Heart right ventricle (tissue), 16 donors: ENCODE measurements at regions not wholly inside any gene's neighbourhood (a gene's known extent, or its start where the extent isn't known, plus 50 kb on each side); places are given as distances from the start of the nearest gene placed in this dataset.

Experiments
- ATAC-seq, 8 donors: fragments of 200-7000 bp; cut with Tn5 transposase; one replicate each; pipeline ENCODE4 v1.9.1; 2020; ENCODE audit warnings: mild to moderate bottlenecking in 8 of 8, moderate library complexity in 8 of 8, moderate number of reproducible peaks in 1 of 8
- DNase-seq, 2 donors: peaks; one replicate each; pipeline ENCODE4 v3.0.0-alpha.2; 2020
- H3K27ac ChIP-seq, 10 donors: fragments of 200-600 bp; sonication (generic) in 2 of 10; one replicate each; pipeline versions ENCODE4 v1.5.0 to v1.8.0; 2020 to 2022; ENCODE audit warnings: mild to moderate bottlenecking in 3 of 10
- H3K27me3 ChIP-seq, 7 donors: fragments of 200-600 bp; one replicate each; pipeline ENCODE4 v1.8.0; 2021 to 2022; ENCODE audit warnings: mild to moderate bottlenecking in 2 of 7
- H3K36me3 ChIP-seq, 9 donors: fragments of 200-600 bp; sonication (generic) in 1 of 9; one replicate each; pipeline versions ENCODE4 v1.5.0 to v1.8.0; 2020 to 2022; ENCODE audit warnings: mild to moderate bottlenecking in 2 of 9
- H3K4me1 ChIP-seq, 9 donors: fragments of 200-600 bp; sonication (generic) in 1 of 9; one replicate each; pipeline versions ENCODE4 v1.5.0 to v1.8.0; 2020 to 2022; ENCODE audit warnings: mild to moderate bottlenecking in 4 of 9
- H3K4me3 ChIP-seq, 10 donors: fragments of 200-600 bp; sonication (generic) in 2 of 10; one replicate each; pipeline versions ENCODE4 v1.5.0 to v1.8.0; 2020 to 2022; ENCODE audit warnings: mild to moderate bottlenecking in 7 of 10, moderate library complexity in 2 of 10
- H3K9me3 ChIP-seq, 11 donors: fragments of 200-600 bp in 10 of 11; sonication (generic) in 2 of 11; one replicate each; pipeline versions ENCODE4 v1.5.0 to v1.8.0; 2013 to 2022; ENCODE audit warnings: mild to moderate bottlenecking in 2 of 11, control low read depth in 1 of 11, moderate library complexity in 1 of 11
- WGBS, 2 donors: extraction: QIAGEN DNeasy Blood & Tissue Kit; methylation state at CpG; one replicate each; pipeline ENCODE4 v1.1.7; 2013; ENCODE audit warnings: inconsistent platforms in 1 of 2; 5-methylcytosine and 5-hydroxymethylcytosine counted together
- intact Hi-C, 10 donors: fragments of 100-400 bp; cut with DNase I; formaldehyde crosslinking; loops; one replicate each; pipeline versions ENCODE4 v1.11.1 to v1.14.2; 2022
- TF ChIP-seq, protein P1 (sequence below), 9 donors: fragments of 200-600 bp; sonication (generic) in 2 of 9; IDR thresholded peaks; one replicate each; pipeline versions ENCODE4 v1.5.0 to v1.8.0; 2021 to 2022; ENCODE audit warnings: antibody characterized with exemption in 9 of 9, mild to moderate bottlenecking in 5 of 9, moderate library complexity in 1 of 9
- donor health status: Arrhythmogenic right ventricular cardiomyopathy.
- donor health status: ischemic (EF 13 %, LVEDD 7.1; RV severe dilation, severe dysfunction).
- donor health status: healthy with polysubstance abuse.
- donor health status: DM: no; HTN: yes; CAD: no.
- donor health status: DM: no; HTN: no; CAD: no.
- donor health status: ischemic (EF 25% LVEDD 6.9; RV normal size, moderate dysfunction).
- donor health status: ischemic (EF 25% LVEDD 5.7; RV mildly dilated, moderate dysfunction).
- donor health status: healthy.
- donor health status: DM: yes; HTN: yes; CAD: no.
- donor health status: Ischemic cardiomyopathy.
- donor health status: ischemic (EF 35%, LVEDD 5.7; RV mildly dilated, moderate dysfunction).
- donor health status: nonischemic (EF 11% LVEDD 7.7; RV severe dilation, severe dysfunction).
- donor health status: DM: yes; HTN: yes; CAD: no.
- donor health status: PGD.
- donor health status: ischemic (EF 29% LVEDD 5.4; RV normal size, mild dysfunction).
- donor health status: nonischemic (EF 23%, LVEDD 6.1; RV moderate dilation, normal function).

GRCh38 chr4:115729739-115730266 lies 616.4 kb upstream of the NDST4 start:
- no peaks in the 10 kb centered on the region for H3K27me3 ChIP-seq
- no peaks in the 10 kb centered on the region for H3K36me3 ChIP-seq
- intact Hi-C loops, result no loop called here
- H3K4me1 ChIP-seq, result no peaks in the 10 kb centered on the region
- H3K4me3 ChIP-seq, result no peak overlapping the region
- no peak overlapping the region for H3K27ac ChIP-seq
- peaks cover 0 to 13% (median 0%) of the 10 kb centered on the region in 11 donors for H3K9me3 ChIP-seq
- 69 to 78% methylated on average over 5 of the region's 5 CpGs for WGBS, 2 donors
- TF ChIP-seq, protein P1, sequence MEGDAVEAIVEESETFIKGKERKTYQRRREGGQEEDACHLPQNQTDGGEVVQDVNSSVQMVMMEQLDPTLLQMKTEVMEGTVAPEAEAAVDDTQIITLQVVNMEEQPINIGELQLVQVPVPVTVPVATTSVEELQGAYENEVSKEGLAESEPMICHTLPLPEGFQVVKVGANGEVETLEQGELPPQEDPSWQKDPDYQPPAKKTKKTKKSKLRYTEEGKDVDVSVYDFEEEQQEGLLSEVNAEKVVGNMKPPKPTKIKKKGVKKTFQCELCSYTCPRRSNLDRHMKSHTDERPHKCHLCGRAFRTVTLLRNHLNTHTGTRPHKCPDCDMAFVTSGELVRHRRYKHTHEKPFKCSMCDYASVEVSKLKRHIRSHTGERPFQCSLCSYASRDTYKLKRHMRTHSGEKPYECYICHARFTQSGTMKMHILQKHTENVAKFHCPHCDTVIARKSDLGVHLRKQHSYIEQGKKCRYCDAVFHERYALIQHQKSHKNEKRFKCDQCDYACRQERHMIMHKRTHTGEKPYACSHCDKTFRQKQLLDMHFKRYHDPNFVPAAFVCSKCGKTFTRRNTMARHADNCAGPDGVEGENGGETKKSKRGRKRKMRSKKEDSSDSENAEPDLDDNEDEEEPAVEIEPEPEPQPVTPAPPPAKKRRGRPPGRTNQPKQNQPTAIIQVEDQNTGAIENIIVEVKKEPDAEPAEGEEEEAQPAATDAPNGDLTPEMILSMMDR (IDR thresholded peaks at IDR 0.05), result no peak
- no peak for ATAC-seq
- no peak for DNase-seq

- Histone ChIP-seq H3K4me1 (no peaks in the 10 kb centered on the region), H3K36me3 (no peaks in the 10 kb centered on the region), H3K9me3 (no peaks in the 10 kb centered on the region), H3K27me3 (no peaks in the 10 kb centered on the region), H3K27ac (no peak overlapping the region), H3K4me3 (no peak overlapping the region)
- intact Hi-C loops, result no loop called here
- no peak for DNase-seq
- ATAC-seq, result no peak
- WGBS, 2 donors, result 94 to 98% methylated on average over 3 of the region's 3 CpGs
- TF ChIP-seq, protein P1 (IDR thresholded peaks at IDR 0.05), result no peak
These were observed 610.2 kb upstream of the NDST4 start for GRCh38 chr4:115723621-115724020.

GRCh38 chr4:115720611-115721010 lies 607.2 kb upstream of the NDST4 start:
- no peaks in the 10 kb centered on the region for H3K4me1 ChIP-seq
- H3K27ac ChIP-seq, result no peak overlapping the region
- DNase-seq (no peak), ATAC-seq (no peak)
- no peaks in the 10 kb centered on the region for H3K9me3 ChIP-seq
- 42 to 70% methylated on average over 1 of the region's 1 CpG for WGBS, 2 donors
- TF ChIP-seq, protein P1 (IDR thresholded peaks at IDR 0.05), result no peak
- no peak overlapping the region for H3K4me3 ChIP-seq
- H3K27me3 ChIP-seq, result no peaks in the 10 kb centered on the region
- intact Hi-C loops, result no loop called here
- no peaks in the 10 kb centered on the region for H3K36me3 ChIP-seq

- peaks cover 0 to 8% (median 0%) of the 10 kb centered on the region in 11 donors for H3K9me3 ChIP-seq
- H3K36me3 ChIP-seq, result no peaks in the 10 kb centered on the region
- 38 to 51% methylated on average over 2 of the region's 2 CpGs for WGBS, 2 donors
- intact Hi-C loops, result no loop called here
- TF ChIP-seq, protein P1 (IDR thresholded peaks at IDR 0.05), result no peak
- ATAC-seq (no peak), DNase-seq (no peak)
- H3K27ac ChIP-seq, result no peak overlapping the region
- no peaks in the 10 kb centered on the region for H3K27me3 ChIP-seq
- H3K4me3 ChIP-seq, result no peak overlapping the region
- no peaks in the 10 kb centered on the region for H3K4me1 ChIP-seq
These were observed 598.2 kb upstream of the NDST4 start for GRCh38 chr4:115711575-115711974.
